ENCODE measurements at regions not wholly inside any gene's neighbourhood (a gene's known extent, or its start where the extent isn't known, plus 50 kb on each side); places are given as distances from the start of the nearest gene placed in this dataset.

GRCh38 chr5:71865665-71866320, 146.7 kb downstream of the CARTPT start:
- no peak for DNase-seq (ENCODE audit: low spot score)

GRCh38 chr5:71872311-71872864, 153.3 kb downstream of the CARTPT start:
- DNase-seq (ENCODE audit: low spot score) = no peak

GRCh38 chr5:71873191-71873591, 154.1 kb downstream of the CARTPT start:
- no peak for DNase-seq (ENCODE audit: low spot score)

- DNase-seq (ENCODE audit: low spot score) = no peak
Measured at GRCh38 chr5:71874521-71874920, 155.4 kb downstream of the CARTPT start.

GRCh38 chr5:71877511-71877910, 158.4 kb downstream of the CARTPT start:
- no peak for DNase-seq (ENCODE audit: low spot score)

GRCh38 chr5:71880536-71880935, 161.5 kb downstream of the CARTPT start:
- no peak for DNase-seq (ENCODE audit: low spot score)

- DNase-seq (ENCODE audit: low spot score) = no peak
Measured at GRCh38 chr5:71882826-71883741, 164.0 kb downstream of the CARTPT start.

GRCh38 chr5:71883742-71884103, 164.6 kb downstream of the CARTPT start:
- DNase-seq (ENCODE audit: low spot score) = no peak

- no peak for DNase-seq (ENCODE audit: low spot score)
Measured at GRCh38 chr5:71884926-71885325, 165.9 kb downstream of the CARTPT start.

GRCh38 chr5:71886406-71886805, 167.3 kb downstream of the CARTPT start:
- no peak for DNase-seq (ENCODE audit: low spot score)

GRCh38 chr5:71887680-71888079, 168.6 kb downstream of the CARTPT start:
- peak; percentile 68 for DNase-seq (ENCODE audit: low spot score)

- DNase-seq (ENCODE audit: low spot score) = no peak
Measured at GRCh38 chr5:71891406-71891805, 172.3 kb downstream of the CARTPT start.

GRCh38 chr5:71891856-71892255, 172.8 kb downstream of the CARTPT start:
- peak; percentile 38 for DNase-seq (ENCODE audit: low spot score)

- DNase-seq (ENCODE audit: low spot score) = peak; percentile 19
Measured at GRCh38 chr5:71892641-71893365, 173.7 kb downstream of the CARTPT start.

- no peak for DNase-seq (ENCODE audit: low spot score)
Measured at GRCh38 chr5:71893451-71893850, 174.4 kb downstream of the CARTPT start.

GRCh38 chr5:71894091-71894490, 175.0 kb downstream of the CARTPT start:
- no peak for DNase-seq (ENCODE audit: low spot score)

GRCh38 chr5:71895546-71895945, 176.5 kb downstream of the CARTPT start:
- DNase-seq (ENCODE audit: low spot score) = no peak

- DNase-seq (ENCODE audit: low spot score) = no peak
Measured at GRCh38 chr5:71899865-71900342, 180.8 kb downstream of the CARTPT start.

GRCh38 chr5:71903808-71904207, 184.7 kb downstream of the CARTPT start:
- DNase-seq (ENCODE audit: low spot score) = no peak

- DNase-seq (ENCODE audit: low spot score) = no peak
Measured at GRCh38 chr5:71904852-71905251, 185.8 kb downstream of the CARTPT start.

- DNase-seq (ENCODE audit: low spot score) = no peak
Measured at GRCh38 chr5:71905834-71906711, 187.0 kb downstream of the CARTPT start.

Data from iPS-NIHi11 (cell line).